ENCODE measurements at regions not wholly inside any gene's neighbourhood (a gene's known extent, or its start where the extent isn't known, plus 50 kb on each side); places are given as distances from the start of the nearest gene placed in this dataset.
A peak's percentile ranks its signal among the peaks of the same experiment; 100 is the strongest.

- in situ Hi-C loops (cut with HindIII; ENCODE audit: low pct_unique_long_range_greater_than_20kb, low sequenced_read_pairs): no loop called here
These were observed 165.8 kb upstream of the STAC start for GRCh38 chr3:36214460-36214859.

GRCh38 chr3:36215241-36215640 lies 165.1 kb upstream of the STAC start:
- DNase-seq (ENCODE audit: low read depth): no peak
- in situ Hi-C loops (cut with HindIII; ENCODE audit: low pct_unique_long_range_greater_than_20kb, low sequenced_read_pairs): no loop called here

More at GRCh38 chr3:36214460-36214859, 165.8 kb upstream of the STAC start:
- DNase-seq (ENCODE audit: low read depth): no peak

- in situ Hi-C loops (cut with HindIII; ENCODE audit: low pct_unique_long_range_greater_than_20kb, low sequenced_read_pairs): no loop called here
- DNase-seq (ENCODE audit: low read depth): peak; percentile 39
These were observed 160.9 kb upstream of the STAC start for GRCh38 chr3:36219398-36219797.

GRCh38 chr3:36220173-36220572 lies 160.1 kb upstream of the STAC start:
- no peak for DNase-seq (ENCODE audit: low read depth)
- in situ Hi-C loops (cut with HindIII; ENCODE audit: low pct_unique_long_range_greater_than_20kb, low sequenced_read_pairs): no loop called here

- in situ Hi-C loops (cut with HindIII; ENCODE audit: low pct_unique_long_range_greater_than_20kb, low sequenced_read_pairs): no loop called here
These were observed 158.3 kb upstream of the STAC start for GRCh38 chr3:36221975-36222374.

GRCh38 chr3:36227980-36228379 lies 152.3 kb upstream of the STAC start:
- in situ Hi-C loops (cut with HindIII; ENCODE audit: low pct_unique_long_range_greater_than_20kb, low sequenced_read_pairs): no loop called here
- DNase-seq (ENCODE audit: low read depth): no peak

More at GRCh38 chr3:36221975-36222374, 158.3 kb upstream of the STAC start:
- DNase-seq (ENCODE audit: low read depth): no peak

- in situ Hi-C loops (cut with HindIII; ENCODE audit: low pct_unique_long_range_greater_than_20kb, low sequenced_read_pairs): no loop called here
- no peak for DNase-seq (ENCODE audit: low read depth)
These were observed 150.8 kb upstream of the STAC start for GRCh38 chr3:36229496-36229895.

- in situ Hi-C loops (cut with HindIII; ENCODE audit: low pct_unique_long_range_greater_than_20kb, low sequenced_read_pairs): no loop called here
These were observed 147.4 kb upstream of the STAC start for GRCh38 chr3:36232797-36233489.

GRCh38 chr3:36244728-36245127 lies 135.6 kb upstream of the STAC start:
- DNase-seq (ENCODE audit: low read depth): peak; percentile 10
- in situ Hi-C loops (cut with HindIII; ENCODE audit: low pct_unique_long_range_greater_than_20kb, low sequenced_read_pairs): no loop called here

More at GRCh38 chr3:36232797-36233489, 147.4 kb upstream of the STAC start:
- no peak for DNase-seq (ENCODE audit: low read depth)

GRCh38 chr3:36248374-36248773 lies 131.9 kb upstream of the STAC start:
- no peak for DNase-seq (ENCODE audit: low read depth)
- in situ Hi-C loops (cut with HindIII; ENCODE audit: low pct_unique_long_range_greater_than_20kb, low sequenced_read_pairs): no loop called here

GRCh38 chr3:36250191-36250590 lies 130.1 kb upstream of the STAC start:
- DNase-seq (ENCODE audit: low read depth): no peak
- in situ Hi-C loops (cut with HindIII; ENCODE audit: low pct_unique_long_range_greater_than_20kb, low sequenced_read_pairs): no loop called here

GRCh38 chr3:36257158-36257852 lies 123.0 kb upstream of the STAC start:
- peak; percentile 59 for DNase-seq (ENCODE audit: low read depth)
- in situ Hi-C loops (cut with HindIII; ENCODE audit: low pct_unique_long_range_greater_than_20kb, low sequenced_read_pairs): no loop called here

GRCh38 chr3:36258421-36258820 lies 121.9 kb upstream of the STAC start:
- DNase-seq (ENCODE audit: low read depth): no peak
- in situ Hi-C loops (cut with HindIII; ENCODE audit: low pct_unique_long_range_greater_than_20kb, low sequenced_read_pairs): no loop called here

- in situ Hi-C loops (cut with HindIII; ENCODE audit: low pct_unique_long_range_greater_than_20kb, low sequenced_read_pairs): no loop called here
- DNase-seq (ENCODE audit: low read depth): no peak
These were observed 120.7 kb upstream of the STAC start for GRCh38 chr3:36259580-36259979.

- DNase-seq (ENCODE audit: low read depth): no peak
- in situ Hi-C loops (cut with HindIII; ENCODE audit: low pct_unique_long_range_greater_than_20kb, low sequenced_read_pairs): no loop called here
These were observed 111.0 kb upstream of the STAC start for GRCh38 chr3:36269274-36269673.

- in situ Hi-C loops (cut with HindIII; ENCODE audit: low pct_unique_long_range_greater_than_20kb, low sequenced_read_pairs): no loop called here
- no peak for DNase-seq (ENCODE audit: low read depth)
These were observed 97.5 kb upstream of the STAC start for GRCh38 chr3:36282766-36283165.

GRCh38 chr3:36295296-36295695 lies 85.0 kb upstream of the STAC start:
- in situ Hi-C loops (cut with HindIII; ENCODE audit: low pct_unique_long_range_greater_than_20kb, low sequenced_read_pairs): no loop called here
- no peak for DNase-seq (ENCODE audit: low read depth)

GRCh38 chr3:36297195-36297594 lies 83.1 kb upstream of the STAC start:
- in situ Hi-C loops (cut with HindIII; ENCODE audit: low pct_unique_long_range_greater_than_20kb, low sequenced_read_pairs): no loop called here
- no peak for DNase-seq (ENCODE audit: low read depth)

GRCh38 chr3:36298188-36298587 lies 82.1 kb upstream of the STAC start:
- in situ Hi-C loops (cut with HindIII; ENCODE audit: low pct_unique_long_range_greater_than_20kb, low sequenced_read_pairs): no loop called here

GRCh38 chr3:36302158-36302509 lies 78.2 kb upstream of the STAC start:
- no peak for DNase-seq (ENCODE audit: low read depth)
- in situ Hi-C loops (cut with HindIII; ENCODE audit: low pct_unique_long_range_greater_than_20kb, low sequenced_read_pairs): no loop called here

More at GRCh38 chr3:36298188-36298587, 82.1 kb upstream of the STAC start:
- no peak for DNase-seq (ENCODE audit: low read depth)
